ENCODE measurements at regions not wholly inside any gene's neighbourhood (a gene's known extent, or its start where the extent isn't known, plus 50 kb on each side); places are given as distances from the start of the nearest gene placed in this dataset.

DNA sequence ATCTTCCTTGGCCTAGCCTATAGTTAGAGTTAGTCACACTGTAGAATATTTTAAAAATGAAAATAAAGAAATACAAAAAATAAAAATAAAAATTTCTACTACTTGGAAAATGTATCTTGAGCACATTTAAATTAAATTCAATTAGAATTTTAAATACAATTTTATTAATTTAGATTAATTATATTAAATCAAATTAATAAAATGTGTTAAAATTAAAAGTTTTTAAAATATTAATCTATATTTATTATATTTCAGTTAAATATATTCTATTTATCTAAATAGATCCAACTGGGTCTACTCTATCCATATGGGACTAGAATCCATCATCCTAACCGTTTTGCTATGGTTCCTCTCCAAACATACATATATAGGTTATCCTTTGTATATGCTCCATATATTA is 588.3 kb upstream of the TMPRSS15 start:
- no peaks in the 10 kb centered on the region for H3K36me3 Mint-ChIP-seq (ENCODE audit: insufficient read depth, unreplicated experiment)

DNA sequence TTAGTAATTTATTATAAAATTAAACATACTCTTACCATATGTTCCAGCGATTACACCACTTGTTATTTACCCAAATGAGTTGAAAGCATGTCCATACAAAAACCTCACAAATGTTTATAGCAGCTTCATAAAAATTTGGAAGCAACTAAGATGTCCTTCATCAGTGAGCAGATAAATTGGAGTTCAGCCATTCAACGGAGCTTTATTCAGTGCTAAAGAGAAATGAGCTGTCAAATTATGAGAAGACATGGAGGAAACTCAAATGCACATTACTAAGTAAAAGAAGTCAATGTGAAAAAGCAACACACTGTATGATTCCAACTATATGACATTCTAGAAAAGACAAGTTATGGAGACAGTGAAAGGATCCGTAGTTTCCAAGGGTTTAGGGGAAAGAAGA is 606.7 kb upstream of the TMPRSS15 start:
- TF ChIP-seq, protein P1, sequence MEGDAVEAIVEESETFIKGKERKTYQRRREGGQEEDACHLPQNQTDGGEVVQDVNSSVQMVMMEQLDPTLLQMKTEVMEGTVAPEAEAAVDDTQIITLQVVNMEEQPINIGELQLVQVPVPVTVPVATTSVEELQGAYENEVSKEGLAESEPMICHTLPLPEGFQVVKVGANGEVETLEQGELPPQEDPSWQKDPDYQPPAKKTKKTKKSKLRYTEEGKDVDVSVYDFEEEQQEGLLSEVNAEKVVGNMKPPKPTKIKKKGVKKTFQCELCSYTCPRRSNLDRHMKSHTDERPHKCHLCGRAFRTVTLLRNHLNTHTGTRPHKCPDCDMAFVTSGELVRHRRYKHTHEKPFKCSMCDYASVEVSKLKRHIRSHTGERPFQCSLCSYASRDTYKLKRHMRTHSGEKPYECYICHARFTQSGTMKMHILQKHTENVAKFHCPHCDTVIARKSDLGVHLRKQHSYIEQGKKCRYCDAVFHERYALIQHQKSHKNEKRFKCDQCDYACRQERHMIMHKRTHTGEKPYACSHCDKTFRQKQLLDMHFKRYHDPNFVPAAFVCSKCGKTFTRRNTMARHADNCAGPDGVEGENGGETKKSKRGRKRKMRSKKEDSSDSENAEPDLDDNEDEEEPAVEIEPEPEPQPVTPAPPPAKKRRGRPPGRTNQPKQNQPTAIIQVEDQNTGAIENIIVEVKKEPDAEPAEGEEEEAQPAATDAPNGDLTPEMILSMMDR (IDR thresholded peaks at IDR 0.05; ENCODE audit: unreplicated experiment) = no peak
- Mint-ChIP-seq H3K4me3 (ENCODE audit: unreplicated experiment) (no peak overlapping the region), H3K36me3 (ENCODE audit: insufficient read depth, unreplicated experiment) (no peaks in the 10 kb centered on the region), H3K27ac (ENCODE audit: low read depth, unreplicated experiment) (no peak overlapping the region), H3K9me3 (ENCODE audit: unreplicated experiment) (no peaks in the 10 kb centered on the region), H3K27me3 (ENCODE audit: insufficient read depth, unreplicated experiment) (no peaks in the 10 kb centered on the region), H3K4me1 (ENCODE audit: insufficient read depth, unreplicated experiment) (peaks cover 20% of the 10 kb centered on the region)
- ChIA-PET POLR2A (interaction anchor here (0.6 to 1.5 kb wide), 4 partner anchors 24 to 861 kb away, joined by 3 to 6 read pairs (median 4); no protein-coding TSS in a partner anchor), CTCF (no interaction called here)
- no peak for DNase-seq (ENCODE audit: unreplicated experiment)
- no TSS peak for BruUV-seq (replicated peaks)
- intact Hi-C loops (cut with micrococcal nuclease) = no loop called here

More for the DNA sequence above, 588.3 kb upstream of the TMPRSS15 start:
- ChIA-PET CTCF (no interaction called here), POLR2A (no interaction called here)
- peaks cover 7% of the 10 kb centered on the region for H3K9me3 Mint-ChIP-seq (ENCODE audit: unreplicated experiment)
- H3K4me1 Mint-ChIP-seq (ENCODE audit: insufficient read depth, unreplicated experiment) = peaks cover 14% of the 10 kb centered on the region
- H3K4me3 Mint-ChIP-seq (ENCODE audit: unreplicated experiment) = no peak overlapping the region
- no peak overlapping the region for H3K27ac Mint-ChIP-seq (ENCODE audit: low read depth, unreplicated experiment)
- intact Hi-C loops (cut with micrococcal nuclease) = no loop called here
- BruUV-seq (replicated peaks) = no TSS peak
- H3K27me3 Mint-ChIP-seq (ENCODE audit: insufficient read depth, unreplicated experiment) = no peaks in the 10 kb centered on the region
- TF ChIP-seq, protein P1 (IDR thresholded peaks at IDR 0.05; ENCODE audit: unreplicated experiment) = no peak
- no peak for DNase-seq (ENCODE audit: unreplicated experiment)

DNA sequence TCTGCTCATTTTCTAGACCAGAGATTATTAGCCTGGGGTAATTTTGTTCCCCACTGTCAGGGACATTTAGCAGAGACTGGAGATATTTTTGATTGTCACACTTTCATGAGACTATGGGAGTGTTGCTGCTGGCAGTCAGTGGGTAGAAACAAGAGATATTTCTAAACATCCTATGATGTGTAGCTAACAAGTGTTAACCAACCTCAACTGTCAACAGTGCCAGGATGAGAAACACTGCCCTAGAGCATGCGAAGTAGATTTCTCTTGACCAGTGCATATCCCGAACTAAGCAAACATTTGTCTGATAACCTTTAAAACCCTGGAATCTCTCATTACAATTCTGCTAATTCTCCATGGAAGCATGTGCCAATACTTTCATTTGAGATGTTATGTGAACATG is 607.4 kb upstream of the TMPRSS15 start:
- no TSS peak for BruUV-seq (replicated peaks)
- Mint-ChIP-seq H3K4me3 (ENCODE audit: unreplicated experiment) (no peak overlapping the region), H3K36me3 (ENCODE audit: insufficient read depth, unreplicated experiment) (no peaks in the 10 kb centered on the region), H3K27ac (ENCODE audit: low read depth, unreplicated experiment) (peak overlapping the region; percentile 49), H3K4me1 (ENCODE audit: insufficient read depth, unreplicated experiment) (peaks cover 18% of the 10 kb centered on the region), H3K9me3 (ENCODE audit: unreplicated experiment) (no peaks in the 10 kb centered on the region), H3K27me3 (ENCODE audit: insufficient read depth, unreplicated experiment) (no peaks in the 10 kb centered on the region)
- DNase-seq (ENCODE audit: unreplicated experiment) = no peak
- ChIA-PET CTCF (no interaction called here), POLR2A (interaction anchor here (0.6 to 1.5 kb wide), 3 partner anchors 25 to 45 kb away, joined by 3 to 6 read pairs (median 3); no protein-coding TSS in a partner anchor)
- intact Hi-C loops (cut with micrococcal nuclease) = no loop called here
- TF ChIP-seq, protein P1 (IDR thresholded peaks at IDR 0.05; ENCODE audit: unreplicated experiment) = no peak

DNA sequence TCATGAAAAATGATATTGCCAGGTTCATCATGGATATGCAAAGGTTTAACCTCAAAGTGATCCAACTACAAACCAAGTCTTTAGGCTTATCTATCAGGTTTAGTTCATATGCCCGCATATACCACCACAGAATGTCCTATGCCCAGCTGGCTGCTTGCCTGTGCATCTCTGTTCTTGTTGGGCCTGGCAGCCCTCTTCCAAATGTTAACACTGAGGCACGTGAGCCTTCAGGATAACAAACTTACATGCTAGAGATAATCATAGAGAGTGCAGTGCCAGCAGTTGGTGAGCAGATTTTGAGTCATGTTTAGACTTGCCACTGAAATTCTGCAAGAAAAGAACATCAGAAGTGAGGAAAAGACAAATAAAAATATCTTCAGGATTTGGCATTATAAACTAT is 607.9 kb upstream of the TMPRSS15 start:
- H3K9me3 Mint-ChIP-seq (ENCODE audit: unreplicated experiment) = no peaks in the 10 kb centered on the region
- H3K4me3 Mint-ChIP-seq (ENCODE audit: unreplicated experiment) = no peak overlapping the region
- DNase-seq (ENCODE audit: unreplicated experiment) = no peak
- peak overlapping the region; percentile 49 for H3K27ac Mint-ChIP-seq (ENCODE audit: low read depth, unreplicated experiment)
- no peaks in the 10 kb centered on the region for H3K27me3 Mint-ChIP-seq (ENCODE audit: insufficient read depth, unreplicated experiment)
- TF ChIP-seq, protein P1 (IDR thresholded peaks at IDR 0.05; ENCODE audit: unreplicated experiment) = no peak
- intact Hi-C loops (cut with micrococcal nuclease) = no loop called here
- H3K36me3 Mint-ChIP-seq (ENCODE audit: insufficient read depth, unreplicated experiment) = no peaks in the 10 kb centered on the region
- ChIA-PET POLR2A (interaction anchor here (1.5 kb wide), 1 partner anchor 25 kb away, joined by 6 read pairs; no protein-coding TSS in a partner anchor), CTCF (no interaction called here)
- H3K4me1 Mint-ChIP-seq (ENCODE audit: insufficient read depth, unreplicated experiment) = peaks cover 18% of the 10 kb centered on the region
- BruUV-seq (replicated peaks) = no TSS peak
